ENCODE measurements at regions not wholly inside any gene's neighbourhood (a gene's known extent, or its start where the extent isn't known, plus 50 kb on each side); places are given as distances from the start of the nearest gene placed in this dataset.

- TF ChIP-seq SP1 (IDR thresholded peaks at IDR 0.05) (no peak), CTCF (IDR thresholded peaks at IDR 0.05; ENCODE audit: low read depth, low read length, missing input control) (no peak), TAF1 (conservative IDR thresholded peaks at IDR 0.05) (no peak), YY1 (IDR thresholded peaks at IDR 0.05) (no peak), REST (IDR thresholded peaks at IDR 0.05) (no peak), RAD21 (IDR thresholded peaks at IDR 0.05) (no peak), ZBTB33 (IDR thresholded peaks at IDR 0.05) (no peak), FOXA1 (IDR thresholded peaks at IDR 0.05) (no peak), GABPA (IDR thresholded peaks at IDR 0.05 in 1 of 2, conservative IDR thresholded peaks at IDR 0.05 in 1 of 2) (no peak), NR2F2 (IDR thresholded peaks at IDR 0.05) (no peak)
These were observed 355.1 kb downstream of the GBE1 start for GRCh38 chr3:81406318-81406717.
